Ecto neural progenitor cell (in vitro differentiated cells): ENCODE measurements at regions not wholly inside any gene's neighbourhood (a gene's known extent, or its start where the extent isn't known, plus 50 kb on each side); places are given as distances from the start of the nearest gene placed in this dataset.

Experiments
- DNase-seq: peaks from one replicate; pipeline ENCODE4 v3.0.0-alpha.2; 2018; ENCODE audit warnings: low spot score

DNA sequence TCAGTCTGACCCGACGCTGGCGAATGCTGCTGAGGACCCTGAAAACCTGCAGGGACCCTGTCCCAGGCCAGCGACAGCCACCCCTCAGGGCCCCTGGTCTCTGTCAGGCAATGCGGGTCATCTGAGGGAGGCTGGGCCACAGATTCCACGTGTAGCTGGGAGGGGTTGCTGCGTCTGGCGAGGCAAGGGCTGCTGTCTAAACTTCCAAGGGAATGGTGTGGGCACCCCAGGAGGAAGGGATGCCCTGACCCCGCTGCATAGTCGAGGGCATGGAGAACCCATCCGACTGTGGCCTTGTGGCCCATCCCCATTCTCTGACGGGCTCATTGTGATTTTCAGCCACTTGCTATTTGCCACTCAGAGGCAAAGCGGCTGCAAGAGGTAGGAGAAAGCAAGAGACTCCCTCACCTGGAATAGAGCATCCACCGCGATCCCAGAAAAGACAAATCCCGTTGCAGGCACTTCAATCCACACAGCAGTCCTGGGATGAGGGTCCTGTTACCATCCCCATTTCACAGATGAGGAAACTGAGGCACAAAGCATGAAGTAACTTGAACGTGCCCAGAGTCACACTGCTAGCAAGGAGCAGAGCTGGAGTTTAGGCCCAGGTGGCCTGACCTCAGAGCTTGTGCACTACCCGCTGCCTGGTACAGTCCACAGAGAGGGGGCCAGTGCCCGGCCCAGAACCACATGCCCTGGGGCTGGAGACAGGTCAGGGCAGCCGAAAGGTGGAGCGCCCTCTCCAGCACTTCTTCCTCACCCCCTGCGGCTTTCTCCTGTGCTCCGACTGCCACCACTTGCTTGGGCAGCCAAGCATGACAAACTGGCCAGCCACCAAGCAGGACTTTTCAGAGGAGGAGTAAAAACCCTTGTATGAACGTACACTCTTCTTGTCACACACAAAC lies 163.8 kb upstream of the KLF14 start:
- no peak for DNase-seq

- no peak for DNase-seq
Observed at GRCh38 chr7:130899071-130899560, 165.1 kb upstream of the KLF14 start.

GRCh38 chr7:130899638-130900401 lies 165.8 kb upstream of the KLF14 start:
- DNase-seq, result peak; percentile 16

- no peak for DNase-seq
Observed at GRCh38 chr7:130900471-130901076, 166.6 kb upstream of the KLF14 start.

GRCh38 chr7:130901209-130901783 lies 167.3 kb upstream of the KLF14 start:
- DNase-seq, result no peak

DNA sequence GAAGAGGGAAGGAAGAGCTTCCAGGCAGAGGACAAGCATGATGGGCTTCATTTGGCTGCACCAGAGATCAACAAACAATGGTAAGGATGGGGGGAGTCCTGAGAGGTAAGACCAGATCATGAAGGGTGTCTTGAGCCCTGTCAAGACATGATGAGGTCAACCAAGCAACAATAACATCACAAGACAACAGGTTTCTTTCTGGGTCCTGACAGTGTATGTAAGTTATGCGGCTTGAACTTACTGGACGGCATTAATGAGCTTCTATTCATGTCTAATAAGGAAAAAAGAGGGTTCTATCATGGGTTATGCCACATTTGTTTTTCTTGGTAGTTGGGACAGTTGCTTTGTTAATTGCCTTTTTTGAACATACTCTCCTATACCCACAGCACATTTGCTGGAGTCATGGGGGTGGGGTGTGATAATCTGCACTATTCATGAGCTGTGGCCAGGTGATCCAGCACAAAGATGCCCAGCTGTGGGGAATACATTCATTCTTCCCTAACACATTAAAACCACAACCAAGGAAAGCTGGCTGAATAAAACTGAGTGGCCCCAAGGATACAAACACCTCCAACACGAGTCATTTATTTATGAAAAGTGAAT lies 168.8 kb upstream of the KLF14 start:
- DNase-seq, result peak; percentile 9

GRCh38 chr7:130903358-130903974 lies 169.5 kb upstream of the KLF14 start:
- no peak for DNase-seq

DNA sequence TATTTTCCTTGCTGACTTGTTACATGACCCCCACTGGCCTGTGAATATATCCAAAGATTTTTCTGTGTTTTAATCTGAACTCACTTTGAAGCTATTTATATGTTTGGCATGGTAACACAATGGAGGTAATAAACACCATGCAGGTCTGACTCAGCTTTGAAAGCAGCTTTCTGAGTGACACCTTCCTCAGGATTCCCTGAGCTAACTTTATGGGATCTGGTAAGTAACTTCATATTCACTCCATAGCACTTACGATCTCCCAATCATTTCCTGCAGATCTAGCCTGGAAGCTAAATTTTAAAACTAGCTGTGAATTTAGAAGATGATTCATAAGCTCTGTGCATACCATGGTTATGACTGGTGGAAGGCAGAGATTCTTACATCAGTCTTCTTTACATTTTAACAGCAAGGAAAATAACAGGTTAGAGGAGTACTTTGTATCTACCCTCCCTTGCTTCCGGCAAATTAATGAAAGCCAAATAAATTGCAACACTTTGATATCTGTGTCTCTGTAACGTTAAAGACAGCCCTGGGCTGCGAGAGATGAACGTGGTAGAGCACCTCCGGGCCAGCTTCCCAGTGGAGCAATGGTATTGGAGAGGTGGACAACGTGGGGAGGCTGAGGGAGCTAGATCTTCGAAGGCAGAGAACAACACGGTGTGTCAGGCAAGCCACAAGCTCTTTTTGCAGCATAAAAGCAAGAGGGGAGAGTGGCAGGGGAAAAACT lies 170.2 kb upstream of the KLF14 start:
- no peak for DNase-seq

- DNase-seq, result peak; percentile 9
Observed at GRCh38 chr7:130904792-130905191, 170.8 kb upstream of the KLF14 start.

GRCh38 chr7:130906575-130906974 lies 172.6 kb upstream of the KLF14 start:
- no peak for DNase-seq

GRCh38 chr7:130907439-130907838 lies 173.4 kb upstream of the KLF14 start:
- no peak for DNase-seq

DNA sequence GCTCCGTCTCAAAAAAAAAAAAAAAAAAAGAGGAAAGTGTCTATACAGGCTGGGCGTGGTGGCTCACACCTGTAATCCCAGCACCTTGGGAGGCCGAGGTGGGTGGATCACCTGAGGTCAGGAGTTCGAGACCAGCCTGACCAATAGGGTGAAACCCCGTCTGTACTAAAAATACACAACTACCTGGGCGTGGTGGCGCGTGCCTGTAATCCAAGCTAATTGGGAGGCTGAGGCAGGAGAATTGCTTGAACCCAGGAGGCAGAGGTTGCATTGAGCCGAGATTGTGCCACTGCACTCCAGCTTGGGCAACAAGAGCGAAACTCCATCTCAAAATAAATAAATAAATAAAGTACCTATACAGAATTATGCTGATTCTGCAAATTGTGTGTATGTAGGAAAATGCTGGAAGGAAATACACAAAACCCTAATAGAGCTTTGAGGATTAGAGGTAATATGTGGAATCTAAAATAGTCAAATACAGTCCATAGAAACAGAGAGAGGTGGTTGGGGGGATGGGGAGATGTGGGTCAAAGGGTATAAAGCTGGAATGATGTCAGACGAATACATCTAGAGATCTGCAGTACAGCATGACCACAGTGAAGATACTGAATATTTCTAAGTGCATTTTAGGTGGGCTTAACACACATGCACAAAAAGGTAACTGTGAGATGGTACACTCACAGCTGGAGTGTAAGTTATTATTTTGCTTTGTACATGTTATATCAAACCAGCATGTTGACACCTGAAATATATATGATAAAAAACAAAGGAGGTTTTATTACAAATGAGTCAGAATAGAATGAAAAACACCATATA lies 174.5 kb upstream of the KLF14 start:
- DNase-seq, result no peak

GRCh38 chr7:130909161-130909836 lies 175.3 kb upstream of the KLF14 start:
- peak; percentile 9 for DNase-seq

DNA sequence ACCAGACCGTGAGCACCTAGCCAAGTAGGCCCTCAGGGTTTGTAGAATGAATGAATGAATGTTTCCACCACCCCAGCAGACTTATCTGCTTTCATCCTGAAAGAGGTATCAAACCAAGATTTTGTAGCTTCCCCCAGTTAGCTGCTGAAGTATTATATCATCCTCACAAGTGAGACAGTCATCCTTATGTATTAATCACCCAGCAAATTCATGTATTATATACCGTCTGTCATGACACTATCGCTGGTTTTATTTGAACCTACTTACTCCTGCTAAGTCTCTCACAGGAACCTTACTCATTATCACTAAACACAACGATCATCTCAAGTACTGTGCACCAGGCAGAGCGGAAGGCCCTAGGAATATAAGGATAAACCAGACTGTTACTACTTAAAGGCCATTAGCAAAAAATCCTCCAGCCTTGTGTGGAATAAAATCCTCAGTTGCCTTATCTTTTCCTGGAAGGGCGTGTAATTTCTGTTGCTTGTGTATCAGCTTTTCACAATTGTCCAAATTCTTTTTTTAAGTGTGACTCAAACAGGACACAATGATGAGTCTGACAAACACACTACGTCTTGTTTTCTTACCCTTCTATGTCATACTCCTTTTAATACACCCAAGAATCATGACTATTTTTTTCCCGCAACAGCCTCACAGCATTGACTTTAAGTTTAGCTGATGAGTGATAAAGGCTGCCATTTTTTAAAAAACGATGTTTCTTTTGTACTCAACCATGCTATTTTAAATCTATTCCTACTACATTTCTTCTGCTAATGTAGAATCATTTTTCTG lies 176.1 kb upstream of the KLF14 start:
- DNase-seq, result no peak

DNA sequence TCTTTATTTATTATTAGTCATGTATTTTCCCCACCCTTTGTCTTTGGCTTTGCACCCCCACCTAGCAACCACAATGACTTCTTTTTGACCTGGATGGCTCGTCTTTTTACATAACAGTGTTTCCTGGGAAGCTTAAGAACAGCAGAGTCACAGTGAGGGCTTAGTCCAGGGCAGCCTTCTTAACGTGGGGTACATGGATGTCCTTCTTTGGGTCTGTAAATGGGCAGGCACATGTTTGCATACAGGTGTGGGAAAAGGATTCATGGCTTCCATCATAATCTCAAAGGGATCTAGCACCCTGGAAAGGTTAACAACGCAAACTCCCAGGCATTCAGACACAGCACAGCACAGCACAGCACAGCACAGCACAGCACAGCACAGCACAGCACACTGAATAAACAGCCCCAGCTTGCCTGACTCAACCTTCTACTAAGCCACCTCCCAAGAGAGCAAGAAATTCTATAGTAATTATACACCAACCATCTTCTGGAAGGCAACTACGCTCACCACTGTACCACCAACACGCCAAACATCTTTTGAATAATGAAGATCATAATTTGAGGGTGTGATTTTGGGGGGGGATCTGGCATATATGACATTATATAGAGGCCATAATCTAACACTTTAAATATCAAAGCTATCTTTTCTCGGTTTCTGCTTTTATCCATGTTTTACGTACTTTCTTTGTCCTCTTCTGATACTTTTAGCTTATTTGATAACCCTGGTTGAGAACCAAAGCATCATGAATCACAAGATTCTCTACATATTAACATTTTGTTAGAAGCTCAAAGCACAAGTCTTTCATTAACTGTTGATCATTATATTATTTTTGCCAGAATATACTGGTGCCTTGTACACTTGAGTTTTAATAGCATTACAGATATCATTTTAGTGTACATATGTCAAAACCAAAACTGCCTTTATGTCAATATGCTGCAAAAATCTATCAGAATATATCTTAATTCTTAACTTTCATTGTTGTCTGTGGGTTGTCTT lies 177.2 kb upstream of the KLF14 start:
- DNase-seq, result no peak

DNA sequence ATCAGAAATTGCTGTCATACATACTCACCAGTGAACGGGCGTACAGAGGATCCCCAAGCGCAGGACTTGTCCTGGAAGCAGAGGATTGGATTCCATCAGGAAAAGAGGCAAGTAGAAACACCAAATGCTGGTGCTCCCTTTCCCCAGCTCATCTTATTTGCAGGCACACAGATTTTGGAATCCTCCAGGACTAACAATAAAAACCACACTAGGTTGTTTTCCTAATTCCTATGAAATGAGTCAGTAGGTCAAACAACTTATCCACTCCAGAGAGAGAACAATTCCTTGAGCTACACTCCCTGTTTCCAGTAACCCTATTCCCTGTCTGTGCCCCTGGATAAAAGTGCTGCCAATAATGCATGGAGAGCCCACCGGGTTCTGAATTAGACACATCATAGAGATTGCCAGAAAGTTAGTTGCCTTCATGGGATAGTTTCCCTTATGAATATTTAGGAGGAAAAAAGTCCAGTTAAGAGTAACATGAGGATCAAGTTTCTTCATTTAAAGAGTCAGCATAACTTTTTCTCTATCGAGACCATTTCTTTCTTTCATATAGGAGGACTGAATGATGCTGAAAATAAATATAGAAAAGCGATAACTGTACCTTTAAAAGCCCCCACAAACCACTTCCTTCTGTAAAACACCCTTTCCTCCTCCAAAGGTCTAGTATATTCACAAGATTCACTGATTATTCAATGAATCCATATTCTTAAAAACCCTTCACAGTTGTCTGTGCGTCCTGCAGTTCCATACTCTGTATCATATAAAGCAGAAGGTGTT lies 178.3 kb upstream of the KLF14 start:
- DNase-seq, result no peak
